ENCODE measurements at regions not wholly inside any gene's neighbourhood (a gene's known extent, or its start where the extent isn't known, plus 50 kb on each side); places are given as distances from the start of the nearest gene placed in this dataset.

DNA sequence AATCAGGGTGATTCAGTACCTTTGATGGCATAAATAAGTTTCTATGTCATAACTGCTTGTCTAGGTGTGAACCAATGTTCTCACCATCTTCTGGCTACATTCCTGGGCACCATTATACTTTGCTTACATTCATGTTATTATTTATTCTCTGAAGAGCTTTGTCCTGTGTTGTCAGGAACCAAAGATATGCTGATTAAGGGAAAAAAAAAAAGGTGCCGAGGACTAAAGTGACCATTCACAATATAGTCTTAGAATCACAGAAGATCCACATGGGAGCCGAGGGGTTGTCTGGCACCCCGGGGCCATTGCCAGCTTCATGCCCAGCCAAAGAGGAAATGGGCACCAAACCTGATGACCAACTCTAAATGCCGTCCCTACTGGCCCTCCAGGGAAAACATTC lies 329.2 kb upstream of the NFE2L3 start:
- DNase-seq, result no peak
- Mint-ChIP-seq H3K4me3 (no peak overlapping the region), H3K36me3 (ENCODE audit: low read depth) (no peaks in the 10 kb centered on the region), H3K27me3 (peaks cover 14% of the 10 kb centered on the region), H3K27ac (no peak overlapping the region), H3K4me1 (ENCODE audit: low read depth) (no peaks in the 10 kb centered on the region), H3K9me3 (no peaks in the 10 kb centered on the region)
- POLR2A ChIA-PET, result interaction anchor here (1.3 kb wide), 1 partner anchor 11 kb away, joined by 3 read pairs; no protein-coding TSS in a partner anchor
- no peak for TF ChIP-seq CTCF (IDR thresholded peaks at IDR 0.05)
- intact Hi-C loops (cut with micrococcal nuclease), result no loop called here
- CTCF ChIA-PET, result no interaction called here
- ATAC-seq, result no peak

- intact Hi-C loops (cut with micrococcal nuclease), result no loop called here
- no peak for DNase-seq
- POLR2A ChIA-PET, result interaction anchor here (1.3 kb wide), 1 partner anchor 11 kb away, joined by 3 read pairs; no protein-coding TSS in a partner anchor
- TF ChIP-seq CTCF (IDR thresholded peaks at IDR 0.05), result no peak
- ATAC-seq, result no peak
- Mint-ChIP-seq H3K36me3 (ENCODE audit: low read depth) (no peaks in the 10 kb centered on the region), H3K4me3 (no peak overlapping the region), H3K27ac (no peak overlapping the region), H3K27me3 (peaks cover 14% of the 10 kb centered on the region), H3K4me1 (ENCODE audit: low read depth) (no peaks in the 10 kb centered on the region), H3K9me3 (no peaks in the 10 kb centered on the region)
- CTCF ChIA-PET, result no interaction called here
Measured at GRCh38 chr7:25823571-25823970, 328.4 kb upstream of the NFE2L3 start.

- Mint-ChIP-seq H3K36me3 (ENCODE audit: low read depth) (no peaks in the 10 kb centered on the region), H3K27me3 (peaks cover 11% of the 10 kb centered on the region), H3K4me3 (no peak overlapping the region), H3K27ac (no peak overlapping the region), H3K4me1 (ENCODE audit: low read depth) (no peaks in the 10 kb centered on the region), H3K9me3 (no peaks in the 10 kb centered on the region)
- no peak for ATAC-seq
- no peak for TF ChIP-seq CTCF (IDR thresholded peaks at IDR 0.05)
- DNase-seq, result no peak
- ChIA-PET CTCF (no interaction called here), POLR2A (no interaction called here)
- intact Hi-C loops (cut with micrococcal nuclease), result no loop called here
Measured at GRCh38 chr7:25828468-25828867, 323.5 kb upstream of the NFE2L3 start.

DNA sequence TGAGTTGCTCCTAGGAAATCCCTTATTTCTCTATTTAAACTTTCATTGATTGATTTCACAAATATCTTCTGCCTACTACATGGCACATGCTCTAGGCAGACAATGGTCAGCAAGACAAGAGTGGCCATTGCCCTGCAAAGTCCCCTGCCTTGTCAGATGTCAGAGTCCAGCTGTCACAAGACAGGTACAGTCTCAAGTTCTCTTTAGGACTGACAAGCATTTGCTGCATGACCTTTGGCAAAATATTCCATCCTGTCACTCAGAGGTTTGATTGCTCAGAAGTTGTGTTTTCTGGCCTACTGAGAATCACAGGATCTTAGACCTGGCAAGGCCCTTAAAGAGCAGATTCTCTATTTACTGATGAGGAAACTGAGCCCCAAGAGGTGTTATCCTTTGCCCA lies 322.3 kb upstream of the NFE2L3 start:
- TF ChIP-seq CTCF (IDR thresholded peaks at IDR 0.05), result no peak

DNA sequence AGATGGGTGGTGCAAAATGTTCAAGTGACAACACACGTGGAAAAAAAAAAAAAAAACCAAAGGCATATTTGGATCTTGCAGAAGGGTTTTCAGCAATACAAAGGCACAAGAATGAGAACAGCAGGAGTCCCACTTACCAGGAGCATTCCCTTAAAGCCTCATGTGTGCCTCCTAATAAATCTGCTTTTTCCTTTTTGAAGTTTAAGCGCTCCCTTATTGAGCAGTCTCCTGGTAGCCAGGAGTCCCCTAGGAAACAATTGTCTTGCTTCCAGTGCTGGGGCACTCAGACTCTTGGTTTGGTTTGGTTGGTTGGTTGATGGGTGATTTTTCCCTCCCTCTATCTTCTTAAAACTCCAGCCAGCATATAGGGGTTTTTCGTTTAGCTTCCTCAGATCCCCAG lies 321.8 kb upstream of the NFE2L3 start:
- DNase-seq (no peak), ATAC-seq (no peak)
- H3K4me1 Mint-ChIP-seq (ENCODE audit: low read depth), result no peaks in the 10 kb centered on the region
- no peak overlapping the region for H3K27ac Mint-ChIP-seq
- peaks cover 7% of the 10 kb centered on the region for H3K27me3 Mint-ChIP-seq
- POLR2A ChIA-PET, result no interaction called here
- H3K36me3 Mint-ChIP-seq (ENCODE audit: low read depth), result no peaks in the 10 kb centered on the region
- no peak for TF ChIP-seq CTCF (IDR thresholded peaks at IDR 0.05)
- no peaks in the 10 kb centered on the region for H3K9me3 Mint-ChIP-seq
- CTCF ChIA-PET, result no interaction called here
- intact Hi-C loops (cut with micrococcal nuclease), result no loop called here
- no peak overlapping the region for H3K4me3 Mint-ChIP-seq

More for the DNA sequence above, 322.3 kb upstream of the NFE2L3 start:
- Mint-ChIP-seq H3K4me3 (no peak overlapping the region), H3K36me3 (ENCODE audit: low read depth) (no peaks in the 10 kb centered on the region), H3K9me3 (no peaks in the 10 kb centered on the region), H3K4me1 (ENCODE audit: low read depth) (no peaks in the 10 kb centered on the region), H3K27me3 (peaks cover 7% of the 10 kb centered on the region), H3K27ac (no peak overlapping the region)
- DNase-seq (no peak), ATAC-seq (no peak)
- CTCF ChIA-PET, result no interaction called here
- intact Hi-C loops (cut with micrococcal nuclease), result no loop called here
- POLR2A ChIA-PET, result no interaction called here

Measured in activated CD8-positive, alpha-beta T cell treated with anti-CD3 and anti-CD28 coated beads for 36 hours (primary cell).